ENCODE measurements at regions not wholly inside any gene's neighbourhood (a gene's known extent, or its start where the extent isn't known, plus 50 kb on each side); places are given as distances from the start of the nearest gene placed in this dataset.

- TF ChIP-seq CTCF (conservative IDR thresholded peaks at IDR 0.05; ENCODE audit: low read depth in 2 of 2) = no peak
- no peak for TF ChIP-seq POLR2AphosphoS5 (IDR thresholded peaks at IDR 0.05; ENCODE audit: low read depth)
Measured at GRCh38 chr6:167750956-167751358, 75.8 kb upstream of the AFDN start.
